OCI-LY7 (cell line): ENCODE measurements at regions not wholly inside any gene's neighbourhood (a gene's known extent, or its start where the extent isn't known, plus 50 kb on each side); places are given as distances from the start of the nearest gene placed in this dataset.

Source experiments
- EZH2phosphoT487 ChIP-seq: fragments of 200-600 bp; sonication (generic); IDR thresholded peaks from 2 replicates; pipeline ENCODE4 v1.6.1; 2018; ENCODE audit warnings: low read depth, borderline replicate concordance, mild to moderate bottlenecking, mixed run types, antibody characterized with exemption, low read length, moderate library complexity, mixed read lengths
- TF ChIP-seq, protein P1 (sequence below): fragments of 200-600 bp; sonication (generic); conservative IDR thresholded peaks from 2 replicates; pipeline ENCODE4 v1.5.1; 2014; ENCODE audit warnings: mild to moderate bottlenecking, antibody characterized with exemption, low read length, moderate library complexity, mixed read lengths

DNA sequence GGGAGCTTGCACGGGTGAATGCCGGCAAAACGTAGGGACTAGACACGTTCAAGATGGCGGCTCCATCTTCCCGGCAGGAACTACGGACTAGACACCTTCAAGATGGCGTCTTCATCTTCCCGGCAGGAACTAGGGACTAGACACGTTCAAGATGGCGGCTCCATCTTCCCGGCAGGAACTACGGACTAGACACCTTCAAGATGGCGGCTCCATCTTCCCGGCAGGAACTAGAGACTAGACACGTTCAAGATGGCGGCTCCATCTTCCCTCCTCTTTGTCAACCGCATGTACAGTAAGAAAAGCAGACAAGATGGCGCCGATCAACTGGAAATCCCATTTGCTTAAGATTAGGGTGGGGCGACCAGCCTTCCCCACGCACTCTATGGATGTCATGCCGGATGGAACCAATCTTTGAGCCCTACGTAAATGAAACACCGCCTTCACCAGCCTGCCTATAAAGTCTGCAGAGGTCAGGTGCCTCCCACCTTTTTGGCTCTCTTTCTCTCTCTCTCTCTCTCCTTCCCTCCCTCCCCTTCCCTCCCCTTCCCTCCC lies 222.4 kb downstream of the CRLF2 start:
- TF ChIP-seq, protein P1, sequence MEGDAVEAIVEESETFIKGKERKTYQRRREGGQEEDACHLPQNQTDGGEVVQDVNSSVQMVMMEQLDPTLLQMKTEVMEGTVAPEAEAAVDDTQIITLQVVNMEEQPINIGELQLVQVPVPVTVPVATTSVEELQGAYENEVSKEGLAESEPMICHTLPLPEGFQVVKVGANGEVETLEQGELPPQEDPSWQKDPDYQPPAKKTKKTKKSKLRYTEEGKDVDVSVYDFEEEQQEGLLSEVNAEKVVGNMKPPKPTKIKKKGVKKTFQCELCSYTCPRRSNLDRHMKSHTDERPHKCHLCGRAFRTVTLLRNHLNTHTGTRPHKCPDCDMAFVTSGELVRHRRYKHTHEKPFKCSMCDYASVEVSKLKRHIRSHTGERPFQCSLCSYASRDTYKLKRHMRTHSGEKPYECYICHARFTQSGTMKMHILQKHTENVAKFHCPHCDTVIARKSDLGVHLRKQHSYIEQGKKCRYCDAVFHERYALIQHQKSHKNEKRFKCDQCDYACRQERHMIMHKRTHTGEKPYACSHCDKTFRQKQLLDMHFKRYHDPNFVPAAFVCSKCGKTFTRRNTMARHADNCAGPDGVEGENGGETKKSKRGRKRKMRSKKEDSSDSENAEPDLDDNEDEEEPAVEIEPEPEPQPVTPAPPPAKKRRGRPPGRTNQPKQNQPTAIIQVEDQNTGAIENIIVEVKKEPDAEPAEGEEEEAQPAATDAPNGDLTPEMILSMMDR: no peak
- no peak for TF ChIP-seq EZH2phosphoT487
